ENCODE measurements at regions not wholly inside any gene's neighbourhood (a gene's known extent, or its start where the extent isn't known, plus 50 kb on each side); places are given as distances from the start of the nearest gene placed in this dataset.

- TF ChIP-seq CTCF (optimal IDR thresholded peaks at IDR 0.05 in 1 of 3, IDR thresholded peaks at IDR 0.05 in 1 of 3, conservative IDR thresholded peaks at IDR 0.05 in 1 of 3; ENCODE audit: extremely low read depth in 1 of 3, insufficient read depth in 2 of 3, low read length in 3 of 3) (no peak), EZH2 (IDR thresholded peaks at IDR 0.05; ENCODE audit: low read length) (no peak)
Measured at GRCh38 chr1:190663962-190664361, 186.3 kb upstream of the BRINP3 start.

Data from keratinocyte (primary cell).